ENCODE measurements at regions not wholly inside any gene's neighbourhood (a gene's known extent, or its start where the extent isn't known, plus 50 kb on each side); places are given as distances from the start of the nearest gene placed in this dataset.

- peaks cover 0 to 3% of the 10 kb centered on the region in 2 donors for H3K9me3 ChIP-seq (ENCODE audit: control insufficient read depth in 2 of 2, insufficient read depth in 1 of 2, low read depth in 1 of 2, low read length in 1 of 2)
- WGBS, 2 donors: 77 to 79% methylated on average over 10 of the region's 10 CpGs
- no peaks in the 10 kb centered on the region for H3K27me3 ChIP-seq (ENCODE audit: control insufficient read depth in 1 of 2, insufficient read depth in 2 of 2, low read length in 2 of 2)
- no peaks in the 10 kb centered on the region for H3K4me1 ChIP-seq (ENCODE audit: control insufficient read depth in 2 of 2, insufficient read depth in 2 of 2, low read length in 1 of 2)
- no peak overlapping the region for H3K4me3 ChIP-seq (ENCODE audit: low read depth in 1 of 2, low read length in 2 of 2)
- no peaks in the 10 kb centered on the region for H3K36me3 ChIP-seq (ENCODE audit: control insufficient read depth in 2 of 2, insufficient read depth in 2 of 2, low read length in 1 of 2)
- no peak overlapping the region for H3K27ac ChIP-seq (ENCODE audit: low read depth in 2 of 2, low read length in 1 of 2)
These were observed 107.2 kb upstream of the C10orf90 start for GRCh38 chr10:126777714-126778113.

GRCh38 chr10:126781450-126782216 lies 111.1 kb upstream of the C10orf90 start:
- Histone ChIP-seq H3K27me3 (ENCODE audit: control insufficient read depth in 1 of 2, insufficient read depth in 2 of 2, low read length in 2 of 2) (no peaks in the 10 kb centered on the region), H3K9me3 (ENCODE audit: control insufficient read depth in 2 of 2, insufficient read depth in 1 of 2, low read depth in 1 of 2, low read length in 1 of 2) (peaks cover 0 to 3% of the 10 kb centered on the region in 2 donors), H3K4me3 (ENCODE audit: low read depth in 1 of 2, low read length in 2 of 2) (no peak overlapping the region), H3K4me1 (ENCODE audit: control insufficient read depth in 2 of 2, insufficient read depth in 2 of 2, low read length in 1 of 2) (no peaks in the 10 kb centered on the region), H3K36me3 (ENCODE audit: control insufficient read depth in 2 of 2, insufficient read depth in 2 of 2, low read length in 1 of 2) (no peaks in the 10 kb centered on the region), H3K27ac (ENCODE audit: low read depth in 2 of 2, low read length in 1 of 2) (no peak overlapping the region)
- 23 to 39% methylated on average over 3 of the region's 3 CpGs for WGBS, 2 donors

DNA sequence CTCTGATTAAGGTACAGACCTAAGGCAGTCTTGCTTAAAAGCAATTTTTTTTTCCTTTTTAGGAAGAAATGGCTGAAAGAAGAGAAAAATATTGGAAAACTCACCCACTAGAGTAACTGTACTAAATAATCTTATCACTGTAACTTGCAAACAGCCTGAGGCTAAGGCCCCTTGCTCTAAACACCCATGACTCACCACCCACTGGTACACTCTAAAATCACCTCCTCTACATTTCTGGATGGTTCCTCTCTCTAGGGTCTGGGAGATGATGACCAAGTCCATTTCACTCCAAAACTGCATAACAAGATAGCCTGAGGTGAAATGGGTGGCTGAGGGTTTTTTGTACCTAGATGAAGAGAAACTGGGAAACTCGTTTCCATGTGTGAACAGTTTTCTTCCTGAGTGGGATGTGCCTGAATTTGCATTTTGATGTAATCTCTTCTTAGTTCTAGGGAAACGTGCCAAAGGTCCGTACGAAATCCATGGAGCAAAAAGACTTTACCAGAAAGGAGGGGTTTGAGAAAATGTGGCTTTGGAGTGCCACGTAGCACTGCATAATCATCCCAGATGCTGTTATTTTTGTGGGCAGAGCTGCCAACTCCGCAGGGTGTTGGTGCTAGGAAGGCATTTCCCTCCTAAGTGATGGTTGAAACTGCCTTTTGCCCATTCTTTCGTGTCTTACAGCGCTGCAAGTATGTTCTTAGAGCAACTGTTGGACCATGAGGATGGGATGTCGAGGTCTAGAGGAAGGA lies 113.5 kb upstream of the C10orf90 start:
- Histone ChIP-seq H3K4me1 (ENCODE audit: control insufficient read depth in 2 of 2, insufficient read depth in 2 of 2, low read length in 1 of 2) (no peaks in the 10 kb centered on the region), H3K27me3 (ENCODE audit: control insufficient read depth in 1 of 2, insufficient read depth in 2 of 2, low read length in 2 of 2) (no peaks in the 10 kb centered on the region), H3K9me3 (ENCODE audit: control insufficient read depth in 2 of 2, insufficient read depth in 1 of 2, low read depth in 1 of 2, low read length in 1 of 2) (no peaks in the 10 kb centered on the region), H3K27ac (ENCODE audit: low read depth in 2 of 2, low read length in 1 of 2) (no peak overlapping the region), H3K36me3 (ENCODE audit: control insufficient read depth in 2 of 2, insufficient read depth in 2 of 2, low read length in 1 of 2) (no peaks in the 10 kb centered on the region), H3K4me3 (ENCODE audit: low read depth in 1 of 2, low read length in 2 of 2) (no peak overlapping the region)
- WGBS, 2 donors: 68 to 70% methylated on average over 9 of the region's 9 CpGs

DNA sequence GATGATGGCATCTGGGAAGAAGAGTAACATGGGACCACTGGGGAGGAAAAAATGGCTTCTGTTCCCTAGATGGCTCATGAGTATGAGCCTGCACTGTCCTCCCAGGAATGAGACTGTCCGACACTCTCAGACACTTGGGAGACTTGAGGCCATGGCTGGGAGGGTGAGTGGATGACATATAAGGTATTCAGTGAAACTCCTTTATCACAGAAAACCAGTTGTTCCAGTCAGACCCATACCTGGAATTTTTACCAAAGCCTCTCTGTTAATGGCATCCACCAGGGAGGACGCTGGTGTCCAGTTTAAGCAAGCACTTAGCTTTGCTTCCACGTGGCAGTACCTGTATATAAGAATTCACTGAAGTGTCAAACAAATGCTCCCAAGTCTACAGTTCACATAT lies 116.7 kb upstream of the C10orf90 start:
- Histone ChIP-seq H3K27ac (ENCODE audit: low read depth in 2 of 2, low read length in 1 of 2) (no peak overlapping the region), H3K4me3 (ENCODE audit: low read depth in 1 of 2, low read length in 2 of 2) (no peak overlapping the region), H3K9me3 (ENCODE audit: control insufficient read depth in 2 of 2, insufficient read depth in 1 of 2, low read depth in 1 of 2, low read length in 1 of 2) (no peaks in the 10 kb centered on the region), H3K36me3 (ENCODE audit: control insufficient read depth in 2 of 2, insufficient read depth in 2 of 2, low read length in 1 of 2) (no peaks in the 10 kb centered on the region), H3K27me3 (ENCODE audit: control insufficient read depth in 1 of 2, insufficient read depth in 2 of 2, low read length in 2 of 2) (no peaks in the 10 kb centered on the region), H3K4me1 (ENCODE audit: control insufficient read depth in 2 of 2, insufficient read depth in 2 of 2, low read length in 1 of 2) (no peaks in the 10 kb centered on the region)
- WGBS, 2 donors: 61 to 78% methylated on average over 3 of the region's 3 CpGs

DNA sequence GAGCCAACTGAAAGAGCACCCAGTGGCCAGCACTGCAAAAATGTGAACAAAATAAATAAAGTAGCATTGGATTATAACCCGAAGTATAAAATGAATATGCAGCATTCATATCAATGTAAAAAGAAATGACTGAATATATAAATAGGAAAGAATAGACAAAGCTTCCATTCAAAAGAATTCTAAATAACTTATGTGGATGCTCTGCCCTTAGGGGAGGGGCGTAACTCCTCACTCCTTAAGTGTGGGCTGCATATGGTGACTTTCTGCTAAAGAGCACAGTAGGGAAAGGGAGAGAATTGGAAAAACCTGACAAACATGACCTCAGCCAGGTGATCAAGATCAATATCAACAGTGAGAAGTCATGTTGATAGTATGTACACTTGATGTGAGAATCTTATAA lies 109.9 kb upstream of the DOCK1 start:
- Histone ChIP-seq H3K27ac (ENCODE audit: low read depth in 2 of 2, low read length in 1 of 2) (no peak overlapping the region), H3K9me3 (ENCODE audit: control insufficient read depth in 2 of 2, insufficient read depth in 1 of 2, low read depth in 1 of 2, low read length in 1 of 2) (no peaks in the 10 kb centered on the region), H3K4me1 (ENCODE audit: control insufficient read depth in 2 of 2, insufficient read depth in 2 of 2, low read length in 1 of 2) (no peaks in the 10 kb centered on the region), H3K36me3 (ENCODE audit: control insufficient read depth in 2 of 2, insufficient read depth in 2 of 2, low read length in 1 of 2) (no peaks in the 10 kb centered on the region), H3K4me3 (ENCODE audit: low read depth in 1 of 2, low read length in 2 of 2) (no peak overlapping the region), H3K27me3 (ENCODE audit: control insufficient read depth in 1 of 2, insufficient read depth in 2 of 2, low read length in 2 of 2) (no peaks in the 10 kb centered on the region)
- WGBS, 2 donors: 86 to 87% methylated on average over 2 of the region's 2 CpGs

- Histone ChIP-seq H3K36me3 (ENCODE audit: control insufficient read depth in 2 of 2, insufficient read depth in 2 of 2, low read length in 1 of 2) (no peaks in the 10 kb centered on the region), H3K27me3 (ENCODE audit: control insufficient read depth in 1 of 2, insufficient read depth in 2 of 2, low read length in 2 of 2) (no peaks in the 10 kb centered on the region), H3K27ac (ENCODE audit: low read depth in 2 of 2, low read length in 1 of 2) (no peak overlapping the region), H3K4me3 (ENCODE audit: low read depth in 1 of 2, low read length in 2 of 2) (no peak overlapping the region), H3K9me3 (ENCODE audit: control insufficient read depth in 2 of 2, insufficient read depth in 1 of 2, low read depth in 1 of 2, low read length in 1 of 2) (no peaks in the 10 kb centered on the region), H3K4me1 (ENCODE audit: control insufficient read depth in 2 of 2, insufficient read depth in 2 of 2, low read length in 1 of 2) (no peaks in the 10 kb centered on the region)
- 37 to 49% methylated on average over 13 of the region's 13 CpGs for WGBS, 2 donors
These were observed 106.6 kb upstream of the DOCK1 start for GRCh38 chr10:126798649-126799048.

GRCh38 chr10:126803394-126803793 lies 101.8 kb upstream of the DOCK1 start:
- WGBS, 2 donors: 84 to 94% methylated on average over 1 of the region's 1 CpG
- H3K4me3 ChIP-seq (ENCODE audit: low read depth in 1 of 2, low read length in 2 of 2): no peak overlapping the region
- H3K9me3 ChIP-seq (ENCODE audit: control insufficient read depth in 2 of 2, insufficient read depth in 1 of 2, low read depth in 1 of 2, low read length in 1 of 2): no peaks in the 10 kb centered on the region
- no peaks in the 10 kb centered on the region for H3K4me1 ChIP-seq (ENCODE audit: control insufficient read depth in 2 of 2, insufficient read depth in 2 of 2, low read length in 1 of 2)
- H3K27me3 ChIP-seq (ENCODE audit: control insufficient read depth in 1 of 2, insufficient read depth in 2 of 2, low read length in 2 of 2): no peaks in the 10 kb centered on the region
- no peak overlapping the region for H3K27ac ChIP-seq (ENCODE audit: low read depth in 2 of 2, low read length in 1 of 2)
- no peaks in the 10 kb centered on the region for H3K36me3 ChIP-seq (ENCODE audit: control insufficient read depth in 2 of 2, insufficient read depth in 2 of 2, low read length in 1 of 2)

GRCh38 chr10:126804396-126804795 lies 100.8 kb upstream of the DOCK1 start:
- H3K27me3 ChIP-seq (ENCODE audit: control insufficient read depth in 1 of 2, insufficient read depth in 2 of 2, low read length in 2 of 2): no peaks in the 10 kb centered on the region
- no peaks in the 10 kb centered on the region for H3K36me3 ChIP-seq (ENCODE audit: control insufficient read depth in 2 of 2, insufficient read depth in 2 of 2, low read length in 1 of 2)
- no peaks in the 10 kb centered on the region for H3K9me3 ChIP-seq (ENCODE audit: control insufficient read depth in 2 of 2, insufficient read depth in 1 of 2, low read depth in 1 of 2, low read length in 1 of 2)
- no peak overlapping the region for H3K4me3 ChIP-seq (ENCODE audit: low read depth in 1 of 2, low read length in 2 of 2)
- WGBS, 2 donors: 69 to 85% methylated on average over 2 of the region's 2 CpGs
- no peak overlapping the region for H3K27ac ChIP-seq (ENCODE audit: low read depth in 2 of 2, low read length in 1 of 2)
- no peaks in the 10 kb centered on the region for H3K4me1 ChIP-seq (ENCODE audit: control insufficient read depth in 2 of 2, insufficient read depth in 2 of 2, low read length in 1 of 2)

DNA sequence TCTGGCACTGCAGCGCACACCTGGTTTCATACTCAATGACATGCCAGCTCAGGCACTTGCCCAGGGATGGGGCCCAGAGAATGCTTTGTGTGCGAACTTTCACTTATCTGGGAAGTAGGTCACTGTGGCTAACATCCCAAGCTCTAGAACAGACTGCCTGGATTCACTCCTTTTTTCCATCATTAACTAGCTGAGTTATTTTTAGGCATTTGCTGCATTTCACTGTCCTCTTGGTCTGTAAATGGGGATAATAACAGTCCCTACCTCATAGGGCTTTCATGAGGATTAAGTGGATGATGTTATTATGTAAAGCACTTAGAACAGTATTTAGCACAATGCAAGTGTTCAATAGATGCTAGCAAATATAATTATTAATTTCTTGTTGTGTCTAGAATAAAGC lies 98.7 kb upstream of the DOCK1 start:
- Histone ChIP-seq H3K4me3 (ENCODE audit: low read depth in 1 of 2, low read length in 2 of 2) (no peak overlapping the region), H3K27me3 (ENCODE audit: control insufficient read depth in 1 of 2, insufficient read depth in 2 of 2, low read length in 2 of 2) (no peaks in the 10 kb centered on the region), H3K4me1 (ENCODE audit: control insufficient read depth in 2 of 2, insufficient read depth in 2 of 2, low read length in 1 of 2) (no peaks in the 10 kb centered on the region), H3K36me3 (ENCODE audit: control insufficient read depth in 2 of 2, insufficient read depth in 2 of 2, low read length in 1 of 2) (no peaks in the 10 kb centered on the region), H3K9me3 (ENCODE audit: control insufficient read depth in 2 of 2, insufficient read depth in 1 of 2, low read depth in 1 of 2, low read length in 1 of 2) (no peaks in the 10 kb centered on the region), H3K27ac (ENCODE audit: low read depth in 2 of 2, low read length in 1 of 2) (no peak overlapping the region)
- 83 to 90% methylated on average over 2 of the region's 2 CpGs for WGBS, 2 donors

Measured in esophagus (tissue), 2 donors.